ENCODE measurements at regions not wholly inside any gene's neighbourhood (a gene's known extent, or its start where the extent isn't known, plus 50 kb on each side); places are given as distances from the start of the nearest gene placed in this dataset.

DNA sequence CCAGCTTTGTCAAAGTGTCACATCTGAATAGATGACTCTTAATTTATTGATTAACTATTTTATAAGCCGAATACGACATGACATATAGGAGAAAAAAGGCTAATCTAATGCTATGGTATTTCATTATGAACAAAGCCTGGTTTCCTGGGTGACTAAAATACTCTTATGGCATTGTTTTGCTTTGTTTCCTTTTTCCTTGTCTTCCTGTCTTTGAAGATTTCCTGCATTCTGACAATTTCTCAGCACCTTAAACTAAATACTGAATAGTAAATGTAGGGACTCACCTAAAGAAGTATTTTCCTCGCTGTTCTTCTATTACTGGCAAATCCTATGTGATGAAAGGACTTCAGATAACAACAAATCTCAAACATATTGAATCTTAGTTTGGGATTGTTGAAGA lies 1284.5 kb downstream of the EFNA5 start:
- TF ChIP-seq, protein P1, sequence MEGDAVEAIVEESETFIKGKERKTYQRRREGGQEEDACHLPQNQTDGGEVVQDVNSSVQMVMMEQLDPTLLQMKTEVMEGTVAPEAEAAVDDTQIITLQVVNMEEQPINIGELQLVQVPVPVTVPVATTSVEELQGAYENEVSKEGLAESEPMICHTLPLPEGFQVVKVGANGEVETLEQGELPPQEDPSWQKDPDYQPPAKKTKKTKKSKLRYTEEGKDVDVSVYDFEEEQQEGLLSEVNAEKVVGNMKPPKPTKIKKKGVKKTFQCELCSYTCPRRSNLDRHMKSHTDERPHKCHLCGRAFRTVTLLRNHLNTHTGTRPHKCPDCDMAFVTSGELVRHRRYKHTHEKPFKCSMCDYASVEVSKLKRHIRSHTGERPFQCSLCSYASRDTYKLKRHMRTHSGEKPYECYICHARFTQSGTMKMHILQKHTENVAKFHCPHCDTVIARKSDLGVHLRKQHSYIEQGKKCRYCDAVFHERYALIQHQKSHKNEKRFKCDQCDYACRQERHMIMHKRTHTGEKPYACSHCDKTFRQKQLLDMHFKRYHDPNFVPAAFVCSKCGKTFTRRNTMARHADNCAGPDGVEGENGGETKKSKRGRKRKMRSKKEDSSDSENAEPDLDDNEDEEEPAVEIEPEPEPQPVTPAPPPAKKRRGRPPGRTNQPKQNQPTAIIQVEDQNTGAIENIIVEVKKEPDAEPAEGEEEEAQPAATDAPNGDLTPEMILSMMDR (IDR thresholded peaks at IDR 0.05): no peak
- no peak for TF ChIP-seq POLR2AphosphoS5 (IDR thresholded peaks at IDR 0.05)
